Ecto neural progenitor cell (in vitro differentiated cells): ENCODE measurements at regions not wholly inside any gene's neighbourhood (a gene's known extent, or its start where the extent isn't known, plus 50 kb on each side); places are given as distances from the start of the nearest gene placed in this dataset.

Source experiments
- DNase-seq: peaks from one replicate; pipeline ENCODE4 v3.0.0-alpha.2; 2018; ENCODE audit warnings: low spot score

- no peak for DNase-seq
These were observed 842.8 kb downstream of the SI start for GRCh38 chr3:164235289-164236028.

- no peak for DNase-seq
These were observed 844.3 kb downstream of the SI start for GRCh38 chr3:164233951-164234350.

DNA sequence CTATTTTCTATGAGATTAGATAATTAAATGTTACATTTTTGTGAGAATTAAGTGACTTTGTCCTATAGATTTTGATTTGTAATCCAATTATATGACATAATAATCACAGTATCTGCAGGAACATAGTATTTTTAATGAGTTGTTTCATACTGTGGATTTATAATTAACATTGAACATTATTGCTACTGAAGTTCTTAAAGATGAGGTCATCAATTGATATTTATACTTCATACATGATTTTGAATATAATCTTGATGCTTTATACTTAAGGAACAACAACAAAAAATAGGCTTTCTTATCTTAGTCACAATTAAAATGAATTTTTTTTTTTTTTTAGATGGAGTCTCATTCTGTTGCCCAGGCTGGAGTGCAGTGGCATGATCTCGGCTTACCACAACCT is 846.6 kb downstream of the SI start:
- DNase-seq: no peak

- no peak for DNase-seq
These were observed 847.8 kb downstream of the SI start for GRCh38 chr3:164230385-164231094.

DNA sequence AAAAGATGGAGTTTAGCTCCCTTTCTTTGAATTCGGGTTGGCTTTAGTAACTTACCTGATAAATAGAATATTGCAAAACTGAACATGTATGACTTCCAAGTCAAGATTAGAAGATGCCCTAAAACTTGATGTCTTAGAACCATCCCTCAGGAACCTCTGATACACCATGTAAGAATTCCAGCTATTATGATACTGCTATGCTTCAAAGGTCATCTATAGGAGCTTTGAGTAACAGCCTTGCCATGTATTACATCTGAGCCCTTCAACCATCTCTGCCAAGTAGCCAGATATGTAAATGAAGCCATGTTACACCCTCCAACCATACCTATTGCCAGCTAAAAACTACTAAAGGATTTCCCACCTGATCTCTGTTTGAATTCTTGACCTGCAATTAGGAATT is 854.2 kb downstream of the SI start:
- no peak for DNase-seq

DNA sequence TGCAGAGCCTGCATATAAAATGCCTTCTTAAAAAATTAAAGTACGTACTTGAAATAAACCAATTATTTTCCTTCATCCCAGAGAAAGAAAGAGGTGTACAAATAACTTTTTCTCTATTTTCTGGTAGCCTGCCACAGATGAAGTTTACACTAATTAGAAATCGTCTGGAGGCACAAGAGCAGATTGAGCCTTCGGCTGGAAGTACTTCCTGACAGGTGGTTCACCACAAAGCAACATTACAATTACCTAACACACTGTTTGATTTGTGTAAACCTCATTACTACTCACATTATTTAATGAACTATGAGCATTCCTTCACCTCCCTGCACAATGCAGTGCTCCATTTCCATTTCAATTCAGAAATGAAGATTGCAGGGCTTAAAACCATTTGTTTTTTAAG is 856.1 kb downstream of the SI start:
- no peak for DNase-seq

GRCh38 chr3:164221297-164221696 is 857.0 kb downstream of the SI start:
- DNase-seq: no peak

GRCh38 chr3:164209363-164209762 is 868.9 kb downstream of the SI start:
- DNase-seq: no peak

- no peak for DNase-seq
These were observed 869.5 kb downstream of the SI start for GRCh38 chr3:164208821-164209220.

- DNase-seq: no peak
These were observed 870.2 kb downstream of the SI start for GRCh38 chr3:164208048-164208447.

DNA sequence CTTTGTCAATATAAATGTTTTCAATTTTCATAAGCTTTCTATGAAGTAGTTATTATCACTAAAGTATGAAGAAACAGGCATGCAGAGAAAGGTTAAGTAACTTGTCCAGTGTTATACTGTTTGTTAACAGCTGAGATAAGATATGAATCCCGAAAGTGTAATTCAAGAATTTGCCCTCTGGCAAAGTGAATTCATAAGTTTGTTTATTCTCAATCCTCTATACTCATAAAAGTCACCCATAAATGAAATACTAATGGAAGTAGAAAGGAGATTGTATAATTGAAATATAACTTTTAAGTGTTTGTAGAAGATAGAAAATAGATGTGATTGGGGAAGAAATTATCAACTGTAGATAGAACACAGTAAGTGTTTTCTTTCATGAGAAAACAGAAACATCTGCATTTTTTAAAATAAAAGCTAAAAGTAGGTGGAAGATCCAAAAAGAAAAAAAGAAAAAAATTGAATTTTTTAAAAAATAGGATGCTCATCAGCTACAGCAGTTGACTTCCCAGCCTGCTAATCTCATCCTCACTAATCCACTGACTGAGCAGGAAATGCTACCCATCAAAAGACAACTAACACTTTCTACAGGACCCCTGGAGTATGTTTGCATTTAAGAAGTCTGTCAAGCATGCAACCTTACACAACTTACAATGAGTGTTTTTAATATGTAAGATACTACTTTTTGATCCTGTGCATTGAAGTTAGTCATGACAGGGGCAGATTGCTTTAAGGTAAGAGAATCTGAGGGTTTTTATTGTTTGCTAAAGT is 878.1 kb downstream of the SI start:
- DNase-seq: no peak

DNA sequence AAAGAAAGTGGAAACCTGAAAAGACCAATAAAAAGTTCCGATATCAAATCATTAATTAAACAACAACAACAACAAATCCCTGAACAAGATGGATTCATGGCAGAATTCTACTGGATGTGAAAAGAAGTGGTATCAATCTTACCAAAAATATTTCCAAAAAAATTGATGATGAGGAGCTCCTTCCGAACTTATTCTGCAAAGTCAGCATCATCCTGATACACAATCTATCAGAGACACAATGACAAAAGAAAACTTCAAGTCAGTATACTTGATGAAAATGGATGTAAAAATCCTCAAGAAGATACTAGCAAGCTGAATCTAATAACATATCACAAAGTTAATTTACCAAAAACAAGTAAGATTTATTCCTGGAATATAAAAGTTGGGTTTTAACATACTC is 881.8 kb downstream of the SI start:
- DNase-seq: no peak

GRCh38 chr3:164194842-164195241 is 883.5 kb downstream of the SI start:
- no peak for DNase-seq

DNA sequence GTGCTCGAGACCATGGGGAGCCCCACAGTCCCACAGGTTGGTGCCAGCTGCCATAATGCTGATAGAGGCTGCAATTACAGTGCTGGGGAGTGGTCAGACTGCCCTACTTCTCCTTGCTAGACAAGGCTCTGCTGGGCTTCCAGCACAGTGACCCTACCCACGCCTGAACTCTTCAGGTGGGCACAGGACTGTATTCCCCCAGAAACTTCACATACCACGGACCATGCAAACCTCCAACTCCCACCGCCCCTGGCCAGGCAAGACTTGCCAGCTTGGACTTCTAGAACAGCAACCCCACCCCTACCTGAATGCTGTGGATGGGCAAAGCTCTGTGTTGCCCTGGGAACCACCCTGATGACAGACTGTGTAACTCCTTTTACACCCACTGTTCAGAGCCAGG is 885.3 kb downstream of the SI start:
- no peak for DNase-seq

DNA sequence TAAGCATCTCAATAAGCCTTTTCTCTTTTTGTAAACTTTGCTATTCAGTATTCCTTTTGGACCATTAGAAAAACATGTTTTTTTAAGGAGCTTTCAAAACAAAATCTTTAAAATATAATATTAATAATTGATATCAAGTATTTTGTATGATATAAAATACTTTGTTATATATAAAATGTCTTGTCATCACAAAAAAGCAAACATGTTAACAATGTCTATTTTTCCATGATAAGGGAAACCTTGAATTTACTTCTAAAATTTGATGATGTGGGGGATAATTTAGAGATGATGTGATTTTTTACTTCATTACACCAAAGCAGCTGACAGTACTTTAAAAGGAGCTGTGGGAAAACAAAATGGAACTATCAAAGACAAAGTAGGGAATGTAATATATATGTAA is 887.7 kb downstream of the SI start:
- no peak for DNase-seq

GRCh38 chr3:164186095-164186494 is 892.2 kb downstream of the SI start:
- DNase-seq: no peak

- DNase-seq: no peak
These were observed 899.1 kb downstream of the SI start for GRCh38 chr3:164179110-164179774.

GRCh38 chr3:164174059-164174458 is 904.2 kb downstream of the SI start:
- DNase-seq: no peak

GRCh38 chr3:164155400-164155799 is 922.9 kb downstream of the SI start:
- no peak for DNase-seq

GRCh38 chr3:164144824-164145223 is 933.5 kb downstream of the SI start:
- no peak for DNase-seq

- DNase-seq: no peak
These were observed 945.4 kb downstream of the SI start for GRCh38 chr3:164132878-164133277.
